ENCODE measurements at regions not wholly inside any gene's neighbourhood (a gene's known extent, or its start where the extent isn't known, plus 50 kb on each side); places are given as distances from the start of the nearest gene placed in this dataset.

DNA sequence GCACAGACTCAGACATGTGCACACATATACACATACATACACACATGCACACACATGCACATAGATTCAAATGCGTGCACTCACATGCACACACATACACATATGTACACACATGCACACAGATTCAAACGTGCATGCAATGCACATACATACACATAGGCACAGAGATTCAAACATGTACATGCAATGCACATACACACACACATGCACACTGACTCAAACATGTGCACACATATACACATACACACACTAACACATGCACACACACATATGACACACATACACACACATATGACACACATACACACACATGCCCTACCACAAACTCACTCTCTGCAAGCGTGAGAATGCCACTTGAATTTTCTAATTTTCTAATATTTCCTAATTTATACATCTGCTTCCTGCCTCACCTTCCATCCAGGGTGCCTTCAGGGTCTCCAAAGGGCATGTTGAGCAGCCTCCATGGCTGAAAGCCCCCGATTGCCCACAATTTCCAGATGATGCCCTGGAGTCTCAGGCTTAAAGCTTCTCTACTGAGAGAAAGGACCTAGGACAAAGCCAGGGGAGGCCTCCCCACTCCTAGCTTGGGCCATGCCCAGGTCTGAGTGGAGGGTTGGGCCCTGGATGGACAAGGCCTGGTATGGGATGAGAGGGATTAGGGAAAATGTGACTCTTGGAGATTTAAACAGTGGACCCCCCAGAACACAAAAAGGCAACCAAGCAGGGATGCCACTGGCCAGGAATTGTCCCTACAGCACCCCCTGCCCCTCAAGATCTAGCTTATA lies 487.1 kb downstream of the TCERG1L start:
- DNase-seq (ENCODE audit: extremely low spot score), result no peak
- CTCF ChIA-PET, result no interaction called here
- POLR2A ChIA-PET, result no interaction called here
- TF ChIP-seq TARDBP (IDR thresholded peaks at IDR 0.05) (no peak), CTBP1 (IDR thresholded peaks at IDR 0.05; ENCODE audit: borderline replicate concordance) (no peak), ELF4 (IDR thresholded peaks at IDR 0.05) (no peak), FOXM1 (IDR thresholded peaks at IDR 0.05; ENCODE audit: borderline replicate concordance) (no peak), FOXA1 (IDR thresholded peaks at IDR 0.05) (no peak), PKNOX1 (IDR thresholded peaks at IDR 0.05) (no peak), ZNF384 (IDR thresholded peaks at IDR 0.05) (no peak)

DNA sequence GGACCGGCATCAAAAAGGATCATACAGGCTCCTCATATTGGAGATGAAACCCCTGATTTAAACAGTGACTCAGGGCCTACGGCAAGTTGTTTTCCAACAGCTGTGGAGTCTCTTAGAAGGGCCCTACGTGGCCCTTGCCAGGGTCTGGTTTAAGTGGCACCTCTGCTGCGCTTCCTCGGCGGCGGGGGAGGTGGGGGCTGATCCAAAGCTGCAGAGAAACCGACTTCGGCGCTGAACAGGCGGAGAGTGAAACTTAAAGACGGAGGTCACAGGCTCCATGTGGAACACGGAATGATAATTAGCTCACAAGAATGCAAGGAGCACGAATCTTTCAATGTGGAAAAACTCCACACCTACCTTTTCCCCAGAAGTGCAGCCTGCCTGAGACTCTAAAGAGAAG lies 477.9 kb downstream of the TCERG1L start:
- POLR2A ChIA-PET, result no interaction called here
- no peak for TF ChIP-seq ARNT (IDR thresholded peaks at IDR 0.05)
- TF ChIP-seq ELF4 (IDR thresholded peaks at IDR 0.05), result no peak
- TF ChIP-seq SP1 (IDR thresholded peaks at IDR 0.05), result no peak
- TF ChIP-seq FOXM1 (IDR thresholded peaks at IDR 0.05; ENCODE audit: borderline replicate concordance), result no peak
- no peak for TF ChIP-seq FOXK2 (IDR thresholded peaks at IDR 0.05)
- no peak for TF ChIP-seq BHLHE40 (IDR thresholded peaks at IDR 0.05; ENCODE audit: borderline replicate concordance)
- TF ChIP-seq TARDBP (IDR thresholded peaks at IDR 0.05), result no peak
- TF ChIP-seq LEF1 (IDR thresholded peaks at IDR 0.05; ENCODE audit: borderline replicate concordance), result no peak
- TF ChIP-seq L3MBTL2 (conservative IDR thresholded peaks at IDR 0.05), result no peak
- no peak for TF ChIP-seq CTBP1 (IDR thresholded peaks at IDR 0.05; ENCODE audit: borderline replicate concordance)
- TF ChIP-seq HDGF (IDR thresholded peaks at IDR 0.05; ENCODE audit: borderline replicate concordance), result no peak
- no peak for TF ChIP-seq PKNOX1 (IDR thresholded peaks at IDR 0.05)
- TF ChIP-seq NFRKB (IDR thresholded peaks at IDR 0.05), result no peak
- TF ChIP-seq SUZ12 (IDR thresholded peaks at IDR 0.05), result no peak
- TF ChIP-seq ZNF384 (IDR thresholded peaks at IDR 0.05), result no peak
- no peak for TF ChIP-seq FOXA1 (IDR thresholded peaks at IDR 0.05)
- CTCF ChIA-PET, result no interaction called here

DNA sequence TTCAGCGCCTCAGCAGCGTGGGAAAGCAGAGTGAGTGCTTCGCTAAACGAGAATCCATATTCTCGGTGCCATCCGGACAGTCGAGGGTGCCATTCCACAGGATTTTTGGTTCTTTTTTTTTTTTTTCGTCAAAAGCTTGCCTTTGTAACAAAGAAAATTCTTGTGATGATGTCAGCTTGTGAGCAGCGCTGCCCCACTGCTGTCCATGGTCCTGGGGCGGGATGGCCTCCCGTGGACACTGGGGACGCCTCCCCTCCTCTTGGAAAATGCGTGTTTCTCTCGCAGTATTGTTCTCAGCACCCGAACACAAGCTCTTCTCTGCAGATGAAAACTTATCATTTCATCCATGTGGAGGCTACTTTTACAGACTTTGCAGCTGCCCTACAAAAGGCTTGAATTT lies 477.4 kb downstream of the TCERG1L start:
- TF ChIP-seq HDGF (IDR thresholded peaks at IDR 0.05; ENCODE audit: borderline replicate concordance), result no peak
- TF ChIP-seq ZNF384 (IDR thresholded peaks at IDR 0.05), result no peak
- TF ChIP-seq SP1 (IDR thresholded peaks at IDR 0.05), result no peak
- TF ChIP-seq LEF1 (IDR thresholded peaks at IDR 0.05; ENCODE audit: borderline replicate concordance), result no peak
- no peak for TF ChIP-seq BHLHE40 (IDR thresholded peaks at IDR 0.05; ENCODE audit: borderline replicate concordance)
- ChIA-PET POLR2A (no interaction called here), CTCF (no interaction called here)
- no peak for DNase-seq (ENCODE audit: extremely low spot score)

More for the DNA sequence above, 477.9 kb downstream of the TCERG1L start:
- DNase-seq (ENCODE audit: extremely low spot score), result no peak

DNA sequence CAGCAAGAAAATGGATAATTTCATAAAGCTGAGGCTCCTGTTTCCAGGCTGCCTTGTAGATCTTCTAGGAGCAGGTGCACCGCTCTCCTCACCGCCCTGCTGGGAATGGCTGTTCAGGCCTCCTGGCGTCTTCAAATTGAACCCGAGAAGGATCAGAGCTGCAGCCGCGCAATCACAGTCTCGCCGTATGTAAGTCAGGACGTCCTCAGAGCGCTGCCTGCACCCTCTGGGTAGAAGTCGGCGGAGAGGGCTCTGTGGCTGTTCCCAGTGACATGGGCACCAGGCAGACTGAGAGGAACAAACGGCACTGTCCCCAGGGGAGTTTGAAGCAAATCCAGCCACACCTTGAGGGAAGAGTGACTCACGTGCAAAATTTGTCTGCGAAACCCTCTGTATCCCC lies 476.9 kb downstream of the TCERG1L start:
- CTCF ChIA-PET, result no interaction called here
- no peak for DNase-seq (ENCODE audit: extremely low spot score)
- TF ChIP-seq BHLHE40 (IDR thresholded peaks at IDR 0.05; ENCODE audit: borderline replicate concordance) (no peak), NFRKB (IDR thresholded peaks at IDR 0.05) (no peak), TARDBP (IDR thresholded peaks at IDR 0.05) (no peak), FOXA1 (IDR thresholded peaks at IDR 0.05) (no peak), ELF4 (IDR thresholded peaks at IDR 0.05) (no peak), ZNF384 (IDR thresholded peaks at IDR 0.05) (no peak), SP1 (IDR thresholded peaks at IDR 0.05) (no peak), FOXK2 (IDR thresholded peaks at IDR 0.05) (no peak), PKNOX1 (IDR thresholded peaks at IDR 0.05) (no peak), FOXM1 (IDR thresholded peaks at IDR 0.05; ENCODE audit: borderline replicate concordance) (no peak), CTBP1 (IDR thresholded peaks at IDR 0.05; ENCODE audit: borderline replicate concordance) (no peak), ARNT (IDR thresholded peaks at IDR 0.05) (no peak), HDGF (IDR thresholded peaks at IDR 0.05; ENCODE audit: borderline replicate concordance) (no peak), SUZ12 (IDR thresholded peaks at IDR 0.05) (no peak), LEF1 (IDR thresholded peaks at IDR 0.05; ENCODE audit: borderline replicate concordance) (no peak), L3MBTL2 (conservative IDR thresholded peaks at IDR 0.05) (no peak)
- POLR2A ChIA-PET, result no interaction called here

- POLR2A ChIA-PET, result no interaction called here
- no peak for TF ChIP-seq NFRKB (IDR thresholded peaks at IDR 0.05)
- no peak for TF ChIP-seq ELF4 (IDR thresholded peaks at IDR 0.05)
- no peak for TF ChIP-seq FOXM1 (IDR thresholded peaks at IDR 0.05; ENCODE audit: borderline replicate concordance)
- TF ChIP-seq L3MBTL2 (conservative IDR thresholded peaks at IDR 0.05), result no peak
- TF ChIP-seq PKNOX1 (IDR thresholded peaks at IDR 0.05), result no peak
- CTCF ChIA-PET, result no interaction called here
- DNase-seq (ENCODE audit: extremely low spot score), result no peak
Observed at GRCh38 chr10:130835068-130835467, 476.5 kb downstream of the TCERG1L start.

- ChIA-PET POLR2A (no interaction called here), CTCF (no interaction called here)
- DNase-seq (ENCODE audit: extremely low spot score), result no peak
- TF ChIP-seq L3MBTL2 (conservative IDR thresholded peaks at IDR 0.05) (no peak), BHLHE40 (IDR thresholded peaks at IDR 0.05; ENCODE audit: borderline replicate concordance) (no peak), NFRKB (IDR thresholded peaks at IDR 0.05) (no peak), SP1 (IDR thresholded peaks at IDR 0.05) (no peak), FOXM1 (IDR thresholded peaks at IDR 0.05; ENCODE audit: borderline replicate concordance) (no peak), FOXK2 (IDR thresholded peaks at IDR 0.05) (no peak), ZNF384 (IDR thresholded peaks at IDR 0.05) (no peak), SUZ12 (IDR thresholded peaks at IDR 0.05) (no peak)
Observed at GRCh38 chr10:130836344-130836743, 475.2 kb downstream of the TCERG1L start.

Measured in HEK293T (cell line).